HK-2 (cell line): ENCODE measurements at regions not wholly inside any gene's neighbourhood (a gene's known extent, or its start where the extent isn't known, plus 50 kb on each side); places are given as distances from the start of the nearest gene placed in this dataset.

Experiments
- DNase-seq: peaks from one replicate; pipeline ENCODE4 v3.0.0-alpha.2; 2018; ENCODE audit not compliant: unreplicated experiment

GRCh38 chr3:182067423-182067822 lies 355.7 kb downstream of the SOX2 start:
- DNase-seq = no peak

DNA sequence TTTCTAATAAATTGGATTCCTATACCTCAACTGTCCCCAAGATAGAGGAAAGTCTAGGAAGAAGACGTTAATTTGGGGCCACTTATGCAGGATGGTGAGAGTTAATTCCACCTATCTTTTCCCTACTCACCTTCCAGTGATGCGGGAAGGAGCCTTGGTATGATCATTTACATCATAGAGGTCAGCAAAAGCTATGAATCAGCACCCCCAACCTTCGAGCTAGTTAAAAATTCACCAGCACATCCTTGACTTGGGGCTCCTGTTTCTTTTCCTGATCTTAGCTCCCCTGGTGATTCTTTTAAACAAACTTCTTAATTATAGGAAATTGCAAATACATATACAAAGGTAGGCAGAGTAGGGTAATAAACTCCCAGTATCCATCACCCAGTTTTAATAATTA lies 366.6 kb downstream of the SOX2 start:
- peak; percentile 43 for DNase-seq

DNA sequence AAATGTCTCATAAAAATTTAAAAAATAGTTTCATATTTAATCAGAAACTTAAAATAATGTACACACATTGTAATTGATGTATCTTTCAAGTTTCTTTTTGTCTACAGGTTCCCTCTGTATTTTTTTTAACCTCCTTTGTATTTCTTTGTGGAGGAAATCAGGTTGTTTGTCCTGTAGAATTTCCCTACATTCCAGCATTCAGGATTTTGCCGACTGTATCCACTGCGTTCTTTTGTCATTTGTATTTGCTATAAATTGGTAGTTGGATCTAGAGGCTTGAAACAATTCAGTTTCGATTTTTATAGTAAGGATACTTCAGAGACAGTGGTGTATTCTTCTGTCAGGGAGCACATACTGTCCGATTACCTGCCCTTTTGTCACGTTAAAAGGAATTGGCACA lies 367.2 kb downstream of the SOX2 start:
- DNase-seq = no peak

DNA sequence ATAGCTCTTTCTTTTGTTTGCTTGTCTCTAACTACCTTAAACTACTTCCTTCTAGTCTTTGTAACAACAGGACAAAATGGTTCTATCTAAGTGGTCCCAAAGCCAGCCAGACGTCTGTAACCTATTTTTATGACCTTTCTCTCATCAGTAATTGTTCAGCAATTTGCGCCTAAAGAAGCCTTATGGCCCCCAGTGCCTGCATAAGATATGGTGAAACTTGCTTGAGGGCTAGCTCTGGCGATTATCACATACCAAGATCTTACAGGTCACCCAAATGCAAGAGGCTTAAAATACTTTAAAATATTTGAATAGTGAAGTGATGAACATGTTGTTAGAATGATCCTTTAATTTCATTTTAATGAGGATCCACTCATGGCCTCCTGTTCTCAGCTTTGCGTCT lies 369.4 kb downstream of the SOX2 start:
- no peak for DNase-seq

- DNase-seq = no peak
These were observed 371.4 kb downstream of the SOX2 start for GRCh38 chr3:182083112-182083511.

DNA sequence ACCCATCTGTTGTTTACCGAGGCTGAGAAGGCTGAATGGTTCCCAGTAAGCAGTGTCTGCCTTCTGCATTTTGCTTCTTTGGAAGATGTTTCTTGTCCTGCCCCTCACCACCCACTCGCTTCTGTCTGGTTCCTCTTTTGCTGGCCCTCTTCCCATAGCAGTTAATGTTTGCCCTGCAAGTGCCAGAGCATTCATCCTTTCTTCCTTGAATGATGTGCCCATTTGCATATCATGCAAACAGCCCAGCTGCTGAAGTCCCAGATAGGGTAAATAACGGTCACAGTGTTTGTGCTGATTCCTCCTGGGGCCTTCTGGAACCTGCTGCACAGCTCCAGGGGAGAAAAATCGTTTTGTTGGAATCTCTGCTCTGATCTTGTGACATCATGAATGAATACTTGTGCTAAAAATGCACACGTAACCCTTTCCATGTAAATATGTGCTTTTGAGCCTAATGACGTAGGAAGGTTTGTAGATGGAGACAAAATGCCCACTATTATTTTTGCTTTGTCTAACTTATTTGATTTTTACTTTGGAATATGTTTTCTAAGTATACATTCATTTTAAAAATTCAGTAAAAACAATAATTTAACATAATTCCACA lies 381.0 kb downstream of the SOX2 start:
- peak; percentile 27 for DNase-seq

DNA sequence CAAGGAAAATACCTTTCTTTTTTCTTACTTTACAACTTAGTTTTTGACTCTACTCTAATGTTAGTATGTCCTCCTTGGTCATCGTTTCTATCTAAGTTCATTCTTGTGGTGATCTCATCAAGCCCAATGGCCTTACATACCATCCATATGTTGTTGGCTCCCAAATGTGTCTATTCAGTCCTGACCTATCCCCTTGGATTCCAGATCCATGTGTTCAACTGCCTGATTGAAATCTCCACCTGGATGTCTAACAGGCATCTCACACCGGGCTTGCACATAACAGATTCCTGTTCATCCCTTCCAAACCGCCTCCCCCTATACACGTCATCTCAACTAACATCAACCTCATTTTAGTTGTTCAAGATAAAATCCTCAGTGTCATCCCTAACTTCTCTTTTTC lies 382.6 kb downstream of the SOX2 start:
- no peak for DNase-seq

- no peak for DNase-seq
These were observed 393.2 kb downstream of the SOX2 start for GRCh38 chr3:182104881-182105280.

DNA sequence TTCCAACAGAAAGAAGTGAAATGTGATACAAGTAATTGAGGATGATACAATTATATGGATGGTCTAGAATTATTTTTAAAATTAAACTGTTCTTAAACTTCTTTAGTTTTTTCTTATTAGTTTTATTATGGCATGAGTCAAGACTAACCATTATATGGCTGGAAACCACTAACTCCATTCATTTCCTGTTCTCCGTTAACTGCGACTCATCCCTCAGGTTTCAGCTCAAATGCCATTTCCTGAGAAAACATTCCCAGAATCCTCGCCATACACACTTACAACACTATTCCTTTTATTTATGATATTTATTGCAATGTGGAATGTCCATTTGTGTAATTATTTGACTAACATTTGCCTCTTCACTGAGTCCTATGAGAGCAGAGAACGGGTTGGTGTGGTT lies 394.1 kb downstream of the SOX2 start:
- DNase-seq = no peak

DNA sequence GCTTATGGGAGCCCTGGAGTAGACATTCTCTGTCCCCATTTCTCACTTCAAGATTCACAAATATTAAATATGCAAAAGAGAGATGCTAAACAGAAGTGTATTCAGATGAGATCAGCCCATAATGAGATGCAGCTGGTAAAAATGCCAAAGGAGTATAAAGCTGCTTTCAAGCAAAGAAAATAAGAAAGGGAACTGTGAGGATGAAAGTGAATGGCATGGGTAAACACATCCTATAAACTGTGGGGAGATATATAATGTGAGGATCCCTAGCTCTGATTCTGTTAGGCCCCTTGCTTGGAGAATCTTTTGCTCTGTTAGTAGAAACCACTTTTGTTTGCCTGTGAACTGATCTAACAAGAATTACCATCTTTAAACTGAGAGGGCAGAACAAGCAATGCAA lies 396.6 kb downstream of the SOX2 start:
- no peak for DNase-seq

GRCh38 chr3:182111967-182112366 lies 400.2 kb downstream of the SOX2 start:
- DNase-seq = no peak

DNA sequence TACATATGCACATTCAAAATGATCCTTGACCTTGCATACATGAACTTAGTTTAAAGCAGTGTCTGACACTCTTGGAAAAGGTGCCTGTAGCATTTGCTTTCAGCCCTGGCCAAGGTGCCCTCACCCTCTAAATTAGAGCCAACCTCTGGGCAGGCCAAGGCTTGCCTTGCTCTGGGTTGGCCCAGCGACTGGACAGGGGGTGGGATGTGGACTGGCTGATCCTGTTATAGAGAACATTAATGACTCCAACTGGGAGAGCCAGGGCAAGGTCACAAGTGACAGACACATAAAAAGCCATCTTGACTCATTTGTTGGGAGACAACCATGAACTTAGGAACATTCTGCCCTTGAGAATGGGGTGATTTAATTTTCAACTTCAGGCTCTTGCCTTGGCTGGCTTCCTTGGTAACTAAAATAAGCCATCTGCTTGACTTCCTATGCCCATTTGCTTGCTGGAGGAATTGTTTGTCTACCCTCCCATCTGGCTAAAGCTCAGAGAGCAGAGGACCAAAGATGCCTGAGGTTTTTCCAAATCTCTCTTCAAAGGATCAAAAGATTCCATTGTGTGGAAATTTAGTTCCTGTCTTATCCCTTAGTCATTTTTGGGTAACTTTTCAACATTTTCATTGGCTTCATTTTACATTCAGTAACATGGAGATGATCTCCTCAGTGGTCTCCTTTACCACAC lies 403.7 kb downstream of the SOX2 start:
- DNase-seq = no peak

GRCh38 chr3:182116386-182116785 lies 404.7 kb downstream of the SOX2 start:
- DNase-seq = no peak

GRCh38 chr3:182117131-182117530 lies 405.4 kb downstream of the SOX2 start:
- no peak for DNase-seq

GRCh38 chr3:182117583-182117982 lies 405.9 kb downstream of the SOX2 start:
- no peak for DNase-seq

GRCh38 chr3:182118066-182118465 lies 406.3 kb downstream of the SOX2 start:
- DNase-seq = peak; percentile 48

- no peak for DNase-seq
These were observed 409.7 kb downstream of the SOX2 start for GRCh38 chr3:182121401-182121800.

- DNase-seq = no peak
These were observed 411.1 kb downstream of the SOX2 start for GRCh38 chr3:182122779-182123178.

DNA sequence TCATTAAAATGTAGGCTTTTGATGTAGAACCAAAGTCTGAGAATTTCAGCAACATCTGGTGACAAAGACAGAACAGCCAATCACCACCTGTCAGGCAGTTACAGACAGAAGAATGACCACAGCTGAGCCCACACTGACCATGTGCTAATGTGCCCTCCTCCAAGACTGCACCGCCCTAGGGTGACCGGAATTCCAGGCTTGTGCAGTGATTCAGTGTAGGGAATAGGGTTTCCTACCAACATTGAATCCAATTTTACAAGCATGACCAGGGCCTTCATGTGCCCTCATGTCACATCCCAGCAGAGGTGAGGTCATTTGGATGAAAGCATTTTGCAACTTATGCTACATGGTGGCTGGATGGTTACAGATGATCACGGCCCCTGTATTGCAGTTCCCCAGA lies 412.5 kb downstream of the SOX2 start:
- no peak for DNase-seq

DNA sequence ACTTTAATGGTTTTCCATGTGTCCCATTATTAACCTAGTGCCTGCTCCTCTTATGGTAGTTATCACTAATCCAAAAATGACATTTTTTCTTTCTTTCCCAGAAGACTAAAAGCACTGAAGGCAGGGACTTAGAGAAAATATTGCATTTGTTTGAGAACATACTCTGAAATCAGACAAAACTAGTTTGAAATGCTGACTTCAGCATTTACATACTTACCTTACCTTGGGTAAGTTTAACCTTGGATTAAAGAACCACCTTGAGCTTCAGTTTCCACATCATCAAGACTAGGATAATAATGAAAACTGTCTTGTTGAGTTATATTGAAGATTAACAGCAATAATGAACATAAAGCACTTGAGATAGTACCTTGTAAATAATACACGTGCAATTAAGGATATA lies 413.0 kb downstream of the SOX2 start:
- DNase-seq = no peak

DNA sequence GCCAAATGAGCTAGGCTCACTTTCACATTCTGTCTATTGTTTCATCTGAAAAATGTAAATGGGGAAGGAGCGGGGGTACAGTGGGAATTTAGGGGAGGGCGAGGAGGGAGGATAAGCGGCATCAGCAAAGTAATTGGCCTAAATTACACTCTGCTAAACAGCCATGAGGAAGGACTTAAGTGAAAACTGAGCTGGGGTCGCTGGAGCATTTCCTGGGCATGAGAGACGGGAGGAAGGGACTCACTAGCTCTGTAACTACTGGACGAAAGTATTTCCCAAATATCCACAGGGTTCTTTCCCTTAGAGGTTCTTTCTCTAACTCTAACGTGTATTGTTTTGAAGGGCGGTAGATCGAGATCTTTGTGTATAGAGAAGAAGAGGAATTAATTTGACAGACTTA lies 418.0 kb downstream of the SOX2 start:
- no peak for DNase-seq

DNA sequence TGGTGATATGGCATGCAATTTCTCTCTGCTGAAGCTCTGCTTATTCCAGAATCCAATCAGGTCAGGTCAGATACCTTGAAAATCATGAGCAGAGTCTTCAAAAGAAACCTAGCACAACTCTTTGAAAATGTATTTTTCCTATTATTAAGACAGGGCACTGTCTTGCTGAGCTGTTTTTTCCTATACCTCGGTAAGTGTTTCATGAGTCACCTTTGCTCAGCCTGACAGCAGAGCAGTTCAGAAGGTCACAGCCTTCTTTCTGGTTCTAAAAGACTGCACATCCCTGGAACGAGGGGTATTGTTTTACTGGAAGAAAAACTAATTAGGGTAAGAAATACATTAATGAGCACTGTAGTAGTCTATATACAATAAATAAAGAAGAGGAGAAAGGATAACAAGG lies 422.0 kb downstream of the SOX2 start:
- DNase-seq = no peak

GRCh38 chr3:182135056-182135455 lies 423.3 kb downstream of the SOX2 start:
- DNase-seq = no peak
